Natural killer cell (primary cell): ENCODE measurements at regions not wholly inside any gene's neighbourhood (a gene's known extent, or its start where the extent isn't known, plus 50 kb on each side); places are given as distances from the start of the nearest gene placed in this dataset.

ENCODE experiments used
- ATAC-seq, 3 donors: fragments of 150-1000 bp in 2 of 3; fragments of 200-7000 bp in 1 of 3; cut with Tn5 transposase; 1 replicate in 1 of 3; 2 replicates in 2 of 3; pipeline ENCODE4 v1.10.0; 2021; ENCODE audit warnings: mild to moderate bottlenecking in 2 of 3, moderate library complexity in 2 of 3
- DNase-seq, 2 donors: peaks; one replicate each; pipeline versions ENCODE4 v3.0.0 to v3.0.0-alpha.2; 2013 to 2021; ENCODE audit warnings: mixed read lengths in 1 of 2
- H3K27ac ChIP-seq: one replicate; pipeline ENCODE4 v1.5.1; 2013; ENCODE audit warnings: mild to moderate bottlenecking, low read length
- H3K27me3 ChIP-seq: one replicate; pipeline ENCODE4 v1.6.1; 2013; ENCODE audit warnings: low read length; ENCODE audit not compliant: control insufficient read depth, insufficient read depth
- H3K36me3 ChIP-seq: one replicate; pipeline ENCODE4 v1.6.1; 2013; ENCODE audit warnings: low read length; ENCODE audit not compliant: control insufficient read depth, insufficient read depth
- H3K4me1 ChIP-seq: one replicate; pipeline ENCODE4 v1.6.1; 2013; ENCODE audit warnings: low read length; ENCODE audit not compliant: control insufficient read depth, insufficient read depth
- H3K4me3 ChIP-seq: one replicate; pipeline ENCODE4 v1.5.1; 2013; ENCODE audit warnings: low read length
- H3K9me3 ChIP-seq: one replicate; pipeline ENCODE4 v1.6.1; 2013; ENCODE audit warnings: low read length; ENCODE audit not compliant: control insufficient read depth, insufficient read depth
- H3K27ac Mint-ChIP-seq, 2 donors: one replicate each; pipeline ENCODE4 v1.8.0; 2022; ENCODE audit warnings: mild to moderate bottlenecking in 2 of 2, mixed read lengths in 2 of 2, moderate library complexity in 1 of 2
- H3K27me3 Mint-ChIP-seq, 2 donors: one replicate each; pipeline ENCODE4 v1.8.0; 2022; ENCODE audit warnings: low read depth in 2 of 2, mixed read lengths in 2 of 2
- H3K36me3 Mint-ChIP-seq: one replicate; pipeline ENCODE4 v1.8.0; 2022; ENCODE audit warnings: mixed read lengths
- H3K4me1 Mint-ChIP-seq, 2 donors: one replicate each; pipeline ENCODE4 v1.8.0; 2022; ENCODE audit warnings: mixed read lengths in 2 of 2
- H3K4me3 Mint-ChIP-seq: one replicate; pipeline ENCODE4 v1.8.0; 2022; ENCODE audit warnings: mild to moderate bottlenecking, moderate library complexity, mixed read lengths
- H3K9me3 Mint-ChIP-seq, 2 donors: one replicate each; pipeline ENCODE4 v1.8.0; 2022; ENCODE audit warnings: mixed read lengths in 2 of 2
- WGBS: methylation state at CpG from one replicate; pipeline ENCODE4 v1.1.7; 2013; ENCODE audit warnings: missing lambda C conversion rate; ENCODE audit not compliant: insufficient coverage; 5-methylcytosine and 5-hydroxymethylcytosine counted together
- intact Hi-C: fragments of 100-400 bp; cut with micrococcal nuclease; formaldehyde crosslinking; loops from one replicate; pipeline ENCODE4 v1.14.2; 2022
- TF ChIP-seq, protein P1 (sequence below): fragments of 200-600 bp; IDR thresholded peaks from one replicate; pipeline ENCODE4 v1.8.0; 2022; ENCODE audit warnings: antibody characterized with exemption

DNA sequence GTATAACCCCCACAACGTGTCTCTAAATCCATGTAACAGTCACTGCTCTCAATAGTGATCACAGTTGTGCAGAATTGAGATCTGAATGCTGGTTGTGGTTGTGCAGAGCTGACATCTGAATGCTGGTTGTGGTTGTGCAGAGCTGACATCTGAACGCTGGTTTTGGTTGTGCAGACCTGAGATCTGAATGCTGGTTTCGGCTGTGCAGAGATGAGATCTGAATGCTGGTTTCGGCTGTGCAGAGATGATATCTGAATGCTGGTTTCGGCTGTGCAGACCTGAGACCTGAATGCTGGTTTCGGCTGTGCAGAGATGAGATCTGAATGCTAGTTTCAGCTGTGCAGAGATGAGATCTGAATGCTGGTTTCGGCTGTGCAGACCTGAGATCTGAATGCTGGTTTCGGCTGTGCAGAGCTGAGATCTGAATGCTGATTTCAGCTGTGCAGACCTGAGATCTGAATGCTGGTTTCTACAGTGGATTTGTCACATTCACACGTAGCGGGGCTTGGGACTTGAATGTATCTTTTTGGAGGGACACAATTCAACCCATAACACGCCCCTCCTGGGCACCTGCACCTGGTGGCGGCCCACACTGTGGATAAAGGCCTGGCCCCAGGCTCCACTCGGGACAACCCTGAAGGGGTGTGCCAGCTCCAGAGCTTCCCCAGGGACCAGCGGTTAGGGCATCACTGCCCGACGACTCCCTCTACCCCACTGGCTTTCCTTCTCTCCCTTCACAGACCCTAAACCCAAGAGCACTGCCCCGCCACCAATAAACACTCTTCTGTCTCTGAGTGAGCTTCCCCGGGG, 51.1 kb upstream of the SLC66A3 start:
- H3K36me3 Mint-ChIP-seq = no peaks in the 10 kb centered on the region
- Histone ChIP-seq H3K4me3 (no peak overlapping the region), H3K4me1 (no peaks in the 10 kb centered on the region), H3K36me3 (no peaks in the 10 kb centered on the region), H3K27ac (no peak overlapping the region), H3K27me3 (no peaks in the 10 kb centered on the region), H3K9me3 (no peaks in the 10 kb centered on the region)
- TF ChIP-seq, protein P1, sequence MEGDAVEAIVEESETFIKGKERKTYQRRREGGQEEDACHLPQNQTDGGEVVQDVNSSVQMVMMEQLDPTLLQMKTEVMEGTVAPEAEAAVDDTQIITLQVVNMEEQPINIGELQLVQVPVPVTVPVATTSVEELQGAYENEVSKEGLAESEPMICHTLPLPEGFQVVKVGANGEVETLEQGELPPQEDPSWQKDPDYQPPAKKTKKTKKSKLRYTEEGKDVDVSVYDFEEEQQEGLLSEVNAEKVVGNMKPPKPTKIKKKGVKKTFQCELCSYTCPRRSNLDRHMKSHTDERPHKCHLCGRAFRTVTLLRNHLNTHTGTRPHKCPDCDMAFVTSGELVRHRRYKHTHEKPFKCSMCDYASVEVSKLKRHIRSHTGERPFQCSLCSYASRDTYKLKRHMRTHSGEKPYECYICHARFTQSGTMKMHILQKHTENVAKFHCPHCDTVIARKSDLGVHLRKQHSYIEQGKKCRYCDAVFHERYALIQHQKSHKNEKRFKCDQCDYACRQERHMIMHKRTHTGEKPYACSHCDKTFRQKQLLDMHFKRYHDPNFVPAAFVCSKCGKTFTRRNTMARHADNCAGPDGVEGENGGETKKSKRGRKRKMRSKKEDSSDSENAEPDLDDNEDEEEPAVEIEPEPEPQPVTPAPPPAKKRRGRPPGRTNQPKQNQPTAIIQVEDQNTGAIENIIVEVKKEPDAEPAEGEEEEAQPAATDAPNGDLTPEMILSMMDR = no peak
- H3K27me3 Mint-ChIP-seq = peaks cover 0 to 10% of the 10 kb centered on the region in 2 donors
- no peaks in the 10 kb centered on the region for H3K9me3 Mint-ChIP-seq
- intact Hi-C loops = no loop called here
- WGBS = 73% methylated on average over 18 of the region's 18 CpGs
- DNase-seq (peak in 1 of 2 donors; percentile 37), ATAC-seq (no peak)
- H3K4me3 Mint-ChIP-seq = no peak overlapping the region
- H3K27ac Mint-ChIP-seq = no peak overlapping the region
- H3K4me1 Mint-ChIP-seq = no peaks in the 10 kb centered on the region

DNA sequence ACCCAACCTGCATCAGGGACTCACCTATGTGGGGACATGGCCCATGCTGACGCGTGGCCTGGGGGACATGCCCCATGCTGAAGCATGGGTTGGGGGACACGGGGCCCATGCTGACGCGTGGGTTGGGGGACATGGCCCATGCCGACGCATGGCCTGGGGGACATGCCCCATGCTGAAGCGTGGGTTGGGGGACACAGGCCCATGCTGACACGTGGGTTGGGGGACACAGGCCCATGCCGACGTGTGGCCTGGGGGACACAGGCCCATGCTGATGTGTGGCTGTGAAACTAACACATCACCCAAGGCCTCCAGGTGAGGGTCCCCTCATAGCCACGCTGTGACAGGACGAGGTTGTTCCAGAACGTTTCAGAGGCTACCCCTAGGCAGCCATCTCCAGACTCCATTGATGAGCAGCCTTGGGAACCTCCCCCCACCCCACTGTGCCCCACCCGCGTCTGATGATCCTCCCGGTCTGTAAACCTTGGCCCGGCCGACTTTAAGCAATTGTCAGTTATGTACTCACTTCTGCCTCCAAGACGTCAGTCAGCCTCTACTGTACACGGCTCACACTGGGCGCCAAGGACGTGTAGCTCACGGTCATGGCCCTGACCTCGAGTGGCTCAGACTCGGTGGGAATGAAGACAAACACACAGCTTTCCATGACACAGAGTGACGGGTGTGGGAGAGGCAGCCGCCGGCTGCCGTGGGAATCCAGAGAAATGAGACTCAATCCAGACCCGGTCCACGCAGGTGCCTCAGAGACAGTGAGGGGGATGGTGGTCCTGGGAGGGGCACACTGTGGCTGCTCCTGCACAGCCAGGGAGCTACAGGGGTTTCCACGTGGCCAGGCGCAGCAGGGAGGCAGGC, 50.2 kb upstream of the SLC66A3 start:
- H3K4me1 ChIP-seq = no peaks in the 10 kb centered on the region
- H3K27ac ChIP-seq = no peak overlapping the region
- WGBS = 92% methylated on average over 34 of the region's 34 CpGs
- H3K27ac Mint-ChIP-seq = no peak overlapping the region
- TF ChIP-seq, protein P1 = no peak
- H3K9me3 Mint-ChIP-seq = no peaks in the 10 kb centered on the region
- H3K4me1 Mint-ChIP-seq = no peaks in the 10 kb centered on the region
- no peaks in the 10 kb centered on the region for H3K9me3 ChIP-seq
- DNase-seq (no peak), ATAC-seq (peak in 1 of 3 donors; percentile 31)
- H3K27me3 ChIP-seq = no peaks in the 10 kb centered on the region
- intact Hi-C loops = no loop called here
- no peaks in the 10 kb centered on the region for H3K36me3 ChIP-seq
- H3K4me3 Mint-ChIP-seq = no peak overlapping the region
- no peak overlapping the region for H3K4me3 ChIP-seq
- peaks cover 0 to 8% of the 10 kb centered on the region in 2 donors for H3K27me3 Mint-ChIP-seq
- H3K36me3 Mint-ChIP-seq = no peaks in the 10 kb centered on the region
